ENCODE measurements at regions not wholly inside any gene's neighbourhood (a gene's known extent, or its start where the extent isn't known, plus 50 kb on each side); places are given as distances from the start of the nearest gene placed in this dataset.

GRCh38 chr15:99819981-99820718, 86.9 kb upstream of the LYSMD4 start:
- TF ChIP-seq CTCF (IDR thresholded peaks at IDR 0.05; ENCODE audit: insufficient read depth, low read length) = no peak
- no peak for TF ChIP-seq POLR2AphosphoS5 (IDR thresholded peaks at IDR 0.05; ENCODE audit: low read depth)
- no peak for TF ChIP-seq SPI1 (IDR thresholded peaks at IDR 0.05; ENCODE audit: borderline replicate concordance, low read depth)
- TF ChIP-seq REST (IDR thresholded peaks at IDR 0.05; ENCODE audit: insufficient replicate concordance, low read depth) = no peak
- no peak for TF ChIP-seq GABPA (IDR thresholded peaks at IDR 0.05; ENCODE audit: low read depth)

Measured in HL-60 (cell line).